CD4-positive, alpha-beta T cell treated with Interleukin-6 at 100 ng/mL for 8 hours (primary cell): ENCODE measurements at regions not wholly inside any gene's neighbourhood (a gene's known extent, or its start where the extent isn't known, plus 50 kb on each side); places are given as distances from the start of the nearest gene placed in this dataset.
"Not testable (repeated sequence)": the region's sequence is repeated elsewhere in the genome, so short reads cannot be mapped to it uniquely, and the experiment has no call there.

Experiments used
- DNase-seq: peaks from one replicate; pipeline ENCODE4 v3.0.0-alpha.2; 2020; ENCODE audit warnings: mixed read lengths, low spot score

DNA sequence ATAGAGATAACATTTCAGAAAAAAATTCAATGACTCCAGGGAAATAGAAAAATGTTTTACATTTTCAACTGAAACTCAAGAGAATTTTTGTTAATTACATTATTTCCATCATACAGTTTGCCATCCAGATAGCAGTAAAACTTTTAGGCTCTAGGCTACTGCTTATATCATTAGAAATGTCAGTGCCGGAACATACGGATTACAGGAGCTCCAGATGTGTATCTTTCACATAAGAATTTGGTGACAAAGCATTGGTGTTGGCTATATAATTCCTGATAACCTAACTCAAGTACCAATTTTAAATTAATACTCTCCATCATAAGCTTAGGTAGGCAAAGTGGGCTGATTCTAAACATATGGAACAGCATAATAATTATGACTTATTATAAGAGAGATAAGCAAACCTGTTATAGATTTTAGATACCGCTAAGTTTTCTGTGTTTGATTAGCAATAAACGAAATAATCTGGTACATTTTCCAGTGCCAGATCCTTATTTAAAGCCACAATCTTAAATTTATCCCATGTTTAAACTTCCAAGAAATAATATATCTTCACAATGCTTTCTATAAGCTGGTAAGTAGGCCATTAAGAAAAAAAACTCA lies 637.9 kb downstream of the NXPH1 start:
- no peak for DNase-seq

DNA sequence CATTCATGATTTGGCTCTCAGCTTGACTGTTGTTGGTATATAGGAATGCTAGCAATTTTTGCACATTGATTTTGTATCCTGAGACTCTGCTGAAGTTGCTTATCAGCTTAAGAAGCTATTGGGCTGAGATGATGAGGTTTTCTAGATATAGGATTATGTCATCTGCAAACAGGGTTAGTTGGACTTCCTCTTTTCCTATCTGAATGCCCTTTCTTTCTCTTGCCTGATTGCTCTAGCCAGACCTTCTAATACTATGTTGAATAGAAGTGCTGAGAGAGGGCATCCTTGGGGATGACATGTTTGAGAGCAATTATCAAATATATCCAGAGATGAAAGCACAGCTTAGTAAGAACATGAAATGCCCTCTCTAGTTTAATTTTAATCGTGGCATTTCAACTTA lies 642.4 kb downstream of the NXPH1 start:
- not testable (repeated sequence) for DNase-seq

DNA sequence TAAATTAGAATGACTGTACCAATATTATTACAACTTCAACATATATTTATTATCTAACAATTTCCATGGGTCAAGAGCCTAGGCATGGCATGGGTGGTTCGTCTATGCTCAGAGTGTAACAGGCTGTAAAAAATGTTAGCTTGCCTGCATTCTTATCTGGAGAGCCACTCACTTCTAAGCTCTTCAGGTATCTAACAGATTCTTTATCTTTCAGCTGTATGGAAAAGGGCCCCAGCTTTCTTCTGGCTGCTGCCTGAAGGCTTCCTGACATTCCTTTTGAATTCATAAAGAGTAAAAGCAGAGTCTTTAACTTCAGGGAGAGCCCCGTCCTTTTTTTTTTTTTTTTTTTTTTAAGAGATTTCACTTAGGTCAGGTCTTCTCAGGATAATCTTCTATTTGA lies 648.8 kb downstream of the NXPH1 start:
- DNase-seq, result no peak

DNA sequence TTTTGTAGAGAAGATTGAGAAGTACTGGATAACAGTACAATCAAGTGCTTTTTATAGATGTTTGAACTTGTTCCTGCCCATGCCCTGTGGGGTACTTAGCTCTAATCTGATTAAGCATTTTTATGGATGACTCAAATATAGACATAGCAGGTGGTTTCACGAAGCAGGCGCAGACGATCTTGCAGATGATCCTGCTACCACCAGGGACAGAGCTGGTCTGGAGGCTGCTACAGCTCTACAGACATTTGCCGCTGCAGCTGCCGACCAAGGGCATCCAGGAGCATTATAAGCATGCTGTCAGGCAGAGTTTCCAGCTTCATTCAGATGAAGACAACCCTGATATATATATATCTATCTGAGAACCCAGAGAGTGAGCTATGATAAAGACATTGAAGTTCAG lies 650.4 kb downstream of the NXPH1 start:
- DNase-seq, result no peak

DNA sequence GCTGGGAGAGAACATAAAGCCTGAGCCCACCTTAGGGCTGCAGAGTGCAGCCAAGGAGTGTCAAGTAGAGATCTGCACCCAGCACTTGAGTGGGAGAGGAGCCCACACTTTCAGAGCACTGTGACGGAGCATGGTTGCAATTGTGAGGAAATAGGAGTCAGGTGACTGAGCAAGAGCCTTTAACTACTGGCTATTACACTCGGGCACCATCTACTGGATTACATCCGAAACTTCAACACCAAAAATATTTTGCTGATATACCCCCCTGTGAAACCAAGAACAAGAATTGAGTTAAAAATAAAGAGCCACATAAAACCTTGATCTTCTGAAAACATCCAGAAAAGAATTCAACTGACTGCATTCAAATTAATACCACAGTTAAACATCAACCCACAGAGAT lies 657.9 kb downstream of the NXPH1 start:
- DNase-seq, result no peak

DNA sequence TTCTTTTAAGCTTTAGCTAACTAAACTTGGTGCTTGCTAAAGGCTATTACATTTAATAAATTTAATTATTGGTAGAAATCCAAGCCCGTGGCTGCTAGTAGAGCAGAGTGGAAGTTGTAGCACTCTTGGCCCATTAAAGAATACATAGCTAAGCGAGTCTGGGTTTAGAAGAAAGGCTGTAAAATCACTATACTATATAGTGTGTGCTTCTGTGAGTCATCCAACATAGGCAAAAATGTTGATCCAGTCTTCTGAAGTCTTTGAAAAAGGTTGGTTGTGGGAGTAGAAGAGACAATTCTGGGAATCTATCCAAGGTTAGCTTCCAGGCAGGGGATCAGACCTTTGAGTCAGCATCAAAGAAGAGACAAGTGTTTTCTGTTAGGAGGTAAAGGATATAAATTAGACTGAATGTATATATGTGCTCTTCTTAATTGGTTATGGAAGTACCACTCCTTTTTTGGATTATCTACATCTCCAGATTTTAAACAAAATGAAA lies 664.2 kb downstream of the NXPH1 start:
- no peak for DNase-seq

DNA sequence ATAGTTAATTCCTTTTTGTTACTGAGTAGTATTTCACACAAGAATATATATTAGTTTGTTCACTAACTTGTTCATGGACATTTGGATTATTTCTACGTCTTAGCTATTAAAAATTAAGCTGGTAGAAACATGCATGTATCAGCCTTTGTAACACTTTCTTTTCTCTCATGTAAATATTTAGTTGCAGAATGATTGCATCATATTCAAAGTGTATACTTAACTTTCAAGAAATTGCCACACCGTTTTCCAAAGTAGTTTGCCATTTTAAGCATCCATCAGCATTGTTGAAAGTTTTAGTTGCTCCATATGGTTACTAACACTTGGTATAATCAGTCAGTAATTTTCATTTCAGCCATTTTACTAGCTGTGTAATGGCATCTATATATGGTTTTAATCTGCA lies 666.9 kb downstream of the NXPH1 start:
- DNase-seq, result no peak

DNA sequence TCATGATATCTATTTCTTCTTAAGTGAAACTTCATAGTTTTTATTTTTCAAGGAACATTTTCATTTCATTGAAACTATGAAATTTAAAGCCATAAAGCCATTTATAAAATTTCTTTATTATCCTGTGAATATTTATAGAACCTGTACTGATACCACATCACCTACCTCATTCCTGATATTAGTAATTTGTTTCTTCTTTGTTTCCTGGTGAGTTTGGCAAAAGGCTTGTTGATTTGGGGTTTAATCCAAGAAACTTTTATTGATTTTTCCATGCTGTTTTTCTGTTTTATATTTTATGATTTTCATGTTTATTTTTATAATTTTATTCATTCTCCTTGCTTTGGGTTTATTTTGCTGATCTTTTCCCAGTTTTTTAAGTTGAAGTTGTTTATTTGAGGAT lies 669.4 kb downstream of the NXPH1 start:
- no peak for DNase-seq

DNA sequence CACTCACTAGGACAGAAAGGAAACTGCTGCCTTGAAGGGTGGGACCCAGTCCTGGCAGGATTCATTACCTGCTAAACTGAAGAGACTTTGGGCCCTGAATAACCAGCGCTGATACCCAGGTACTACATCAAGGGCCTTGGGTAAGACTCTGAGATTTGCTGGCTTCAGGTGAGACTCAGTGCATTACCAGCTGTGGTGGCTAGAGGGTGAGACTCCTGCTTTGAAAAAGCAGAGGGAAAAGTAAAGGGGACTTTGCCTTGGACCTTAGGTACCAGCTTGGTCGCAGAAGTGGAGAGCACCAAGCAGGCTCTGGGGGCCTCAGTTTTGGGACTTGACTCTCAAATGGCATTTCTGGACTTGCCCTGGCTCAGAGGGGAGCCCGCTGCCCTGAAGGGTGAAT lies 673.3 kb downstream of the NXPH1 start:
- no peak for DNase-seq

DNA sequence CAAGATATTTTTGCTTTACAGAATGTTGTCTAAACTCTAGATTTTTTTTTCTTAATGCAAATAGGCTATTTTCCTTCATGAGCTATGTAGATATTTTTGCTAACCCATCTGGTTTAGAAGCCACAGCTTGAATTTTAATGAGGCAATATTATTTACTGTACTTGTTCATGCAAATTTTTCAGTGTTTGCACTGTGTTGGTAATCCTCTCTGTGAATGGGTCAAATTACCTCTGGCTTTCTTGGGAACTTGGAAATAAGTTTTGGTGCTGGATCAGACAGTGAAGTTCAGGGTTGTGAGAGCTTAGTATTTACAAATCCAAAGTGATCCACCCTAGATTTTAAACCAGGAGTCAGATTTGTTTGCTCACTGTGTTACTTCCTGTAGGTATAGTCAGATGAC lies 686.9 kb downstream of the NXPH1 start:
- DNase-seq, result no peak

DNA sequence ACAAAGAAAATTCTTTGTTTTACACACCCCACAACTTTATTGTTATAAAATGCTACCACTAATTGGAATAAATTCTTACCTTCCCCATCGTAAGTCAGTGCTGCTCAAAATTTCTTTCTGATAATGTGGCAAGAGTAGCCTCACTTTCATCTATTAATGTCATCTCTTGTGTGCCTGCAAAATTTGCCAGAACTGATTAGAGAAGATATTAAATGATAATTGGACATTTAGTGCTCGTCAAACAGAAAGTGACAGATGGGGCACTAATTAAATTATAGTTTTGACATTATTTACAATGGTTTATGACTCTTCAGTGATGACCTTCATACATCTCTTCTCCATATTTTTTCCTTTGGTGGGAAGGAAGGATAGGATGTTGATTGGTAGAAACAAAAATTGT lies 690.9 kb downstream of the NXPH1 start:
- DNase-seq, result no peak

DNA sequence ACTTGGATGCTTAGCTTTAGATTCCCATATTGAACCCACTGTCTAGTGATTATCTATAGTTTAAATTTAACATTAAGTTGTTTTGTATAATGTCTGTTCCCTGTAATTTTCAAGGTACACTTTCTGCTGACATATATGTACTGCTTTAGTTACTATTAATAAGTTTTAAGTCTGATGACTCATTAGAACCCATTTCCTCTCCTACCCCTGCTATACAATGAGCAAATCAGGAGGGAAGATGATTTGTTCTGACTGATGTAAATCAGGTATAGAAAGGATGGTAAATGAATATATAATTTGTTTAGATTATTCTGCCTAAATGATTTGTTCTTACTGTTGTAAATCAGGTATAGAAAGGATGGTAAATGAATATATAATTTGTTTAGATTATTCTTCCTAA lies 691.8 kb downstream of the NXPH1 start:
- DNase-seq, result no peak

DNA sequence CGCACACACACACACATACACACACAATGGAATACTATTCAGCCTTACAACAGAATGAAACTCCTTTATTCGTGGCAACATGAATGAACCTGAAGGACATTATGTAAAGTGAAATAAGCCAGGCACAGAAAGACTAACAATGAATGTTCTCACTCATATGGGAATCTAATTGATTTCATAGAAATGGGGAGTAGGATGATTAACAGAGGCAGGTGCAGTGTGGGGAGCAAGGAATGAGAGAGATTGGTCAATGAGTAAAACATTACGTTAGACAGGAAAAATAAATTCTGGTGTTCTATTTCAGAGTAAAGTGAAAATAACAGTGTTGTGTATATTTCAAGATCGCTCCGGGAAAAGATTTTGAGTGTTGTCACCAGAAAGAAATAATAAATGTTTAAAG lies 694.5 kb downstream of the NXPH1 start:
- no peak for DNase-seq

DNA sequence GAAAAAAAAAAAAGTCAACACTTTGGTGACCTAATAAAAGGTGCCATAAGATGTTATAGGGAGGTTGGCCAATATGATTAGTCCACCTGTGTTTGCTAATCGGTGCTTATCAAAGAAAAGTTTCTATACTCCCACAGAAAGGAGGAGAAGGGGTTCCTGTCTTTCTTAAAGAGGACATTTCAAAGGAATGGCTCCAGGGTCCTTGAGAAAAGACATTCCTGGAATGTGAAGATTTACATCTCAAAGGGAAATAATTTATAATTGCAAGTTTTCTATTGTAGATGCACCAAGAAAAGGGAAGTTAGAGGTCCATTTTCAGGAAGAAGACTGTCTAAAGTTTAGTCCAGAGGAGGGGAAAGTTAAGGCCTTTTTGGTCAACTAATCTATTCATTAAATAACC lies 715.3 kb downstream of the NXPH1 start:
- DNase-seq, result no peak

DNA sequence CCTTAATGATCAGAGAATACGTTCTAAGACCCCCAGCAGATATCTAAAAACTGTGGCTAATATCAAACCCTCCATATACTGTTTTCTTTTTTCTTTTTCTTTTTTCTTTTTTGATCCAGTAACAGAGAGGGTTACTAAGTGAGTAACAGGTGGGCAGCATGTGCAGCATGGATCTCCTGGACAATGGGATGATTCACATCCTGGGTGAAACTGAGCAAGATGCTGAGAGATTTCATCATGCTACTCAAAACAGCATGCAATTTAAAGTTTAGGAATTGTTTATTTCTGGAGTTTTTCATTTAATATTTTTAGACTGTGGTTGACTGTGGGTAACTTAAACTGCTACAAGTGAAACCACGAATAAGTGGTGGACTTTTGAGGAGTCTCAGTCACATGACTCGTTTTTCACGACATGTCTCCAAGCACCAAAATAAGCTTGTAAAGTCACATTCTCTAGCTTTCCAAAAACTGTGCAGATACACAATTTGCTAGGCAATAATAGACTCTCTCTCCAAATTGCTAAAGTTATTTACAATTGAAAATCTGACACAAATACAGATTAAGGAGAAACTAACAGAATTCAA lies 716.2 kb downstream of the NXPH1 start:
- DNase-seq, result no peak

DNA sequence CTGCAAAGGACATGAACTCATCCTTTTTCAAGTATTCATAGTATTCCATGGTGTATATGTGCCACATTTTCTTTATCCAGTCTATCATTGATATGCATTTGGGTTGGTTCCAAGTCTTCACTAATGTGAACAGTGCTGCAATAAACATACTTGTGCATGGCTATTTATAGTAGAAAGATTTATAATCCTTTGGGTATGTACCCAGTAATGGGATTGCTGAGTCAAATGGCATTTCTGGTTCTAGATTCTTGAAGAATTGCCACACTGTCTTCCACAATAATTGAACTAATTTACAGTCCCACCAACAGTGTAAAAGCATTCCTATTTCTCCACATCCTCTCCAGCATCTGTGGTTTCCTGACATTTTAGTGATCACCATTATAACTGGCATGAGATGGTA lies 730.3 kb downstream of the NXPH1 start:
- DNase-seq, result not testable (repeated sequence)

DNA sequence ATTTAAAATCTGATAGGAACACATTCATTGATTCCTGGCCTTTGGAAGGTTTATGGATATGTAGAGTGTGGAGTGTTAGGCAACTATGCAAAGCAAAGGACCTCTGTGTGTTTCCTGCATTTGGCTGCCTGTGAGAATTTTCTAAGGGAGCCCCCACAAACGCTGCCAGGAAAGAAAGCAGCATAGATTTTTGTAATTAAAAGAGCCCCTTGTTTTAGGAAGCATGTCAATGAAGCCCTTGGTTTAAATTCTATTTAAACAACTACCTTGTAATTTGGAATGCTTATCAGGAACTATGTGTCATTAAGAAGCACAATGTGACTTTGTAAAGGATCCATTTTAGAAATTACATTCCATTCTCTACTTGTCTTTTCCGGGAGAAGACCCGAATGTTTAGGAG lies 742.5 kb downstream of the NXPH1 start:
- no peak for DNase-seq

DNA sequence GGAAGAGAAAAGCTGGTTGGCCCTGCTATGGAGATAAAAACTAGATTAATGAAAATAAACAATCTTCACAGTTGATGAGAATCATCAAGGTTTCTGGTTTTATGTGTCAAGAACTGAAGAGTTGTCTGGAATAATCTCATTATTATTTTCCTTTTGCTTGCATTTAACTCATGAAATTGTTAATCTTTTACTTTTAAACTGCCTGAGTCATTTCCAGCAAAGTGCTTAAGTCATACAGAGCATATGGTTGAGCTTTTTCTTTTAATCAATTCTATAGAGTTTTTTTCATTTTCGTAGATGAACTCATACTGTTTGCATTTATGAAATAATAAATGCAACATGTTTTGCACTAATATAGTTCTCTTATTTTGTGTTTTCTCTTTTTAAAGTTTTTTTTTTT lies 747.9 kb downstream of the NXPH1 start:
- DNase-seq, result no peak

DNA sequence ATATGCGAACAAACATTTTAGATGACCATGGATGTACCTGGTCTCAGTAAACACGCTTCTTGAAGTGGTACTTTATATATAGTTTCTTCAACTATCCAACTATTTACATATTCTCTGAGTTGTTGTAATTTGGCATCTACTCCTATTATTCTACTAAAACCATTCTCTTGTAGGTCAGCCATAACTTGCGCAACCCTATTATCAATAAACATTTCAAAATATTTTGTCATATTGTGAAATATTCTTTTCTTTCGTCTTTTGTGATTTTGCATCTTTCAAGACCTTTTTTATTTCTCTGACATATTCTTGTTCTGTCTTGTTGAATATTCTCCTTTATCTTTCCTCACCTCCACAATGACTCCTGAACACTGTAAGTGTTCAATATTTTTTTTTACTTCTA lies 753.3 kb downstream of the NXPH1 start:
- DNase-seq, result no peak

DNA sequence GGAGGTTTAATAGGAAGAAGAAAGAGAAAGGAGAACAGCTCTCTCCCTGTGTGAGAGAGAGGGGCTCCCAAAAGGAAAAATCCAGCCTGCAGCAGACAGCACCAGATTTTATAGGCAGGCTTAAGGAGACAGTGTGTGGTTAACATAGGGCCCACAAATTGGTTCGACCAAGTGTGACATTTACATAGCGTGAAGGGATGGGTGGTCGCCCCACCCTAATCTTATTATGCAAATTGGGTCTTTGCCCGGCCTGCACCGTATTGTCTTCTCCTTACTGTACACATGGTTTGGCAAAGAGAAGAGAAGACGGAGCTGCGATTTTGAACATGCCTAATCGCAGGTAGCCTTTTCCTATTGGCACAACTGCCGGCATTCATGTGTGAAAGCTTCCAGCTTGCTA lies 756.3 kb downstream of the NXPH1 start:
- DNase-seq, result no peak

DNA sequence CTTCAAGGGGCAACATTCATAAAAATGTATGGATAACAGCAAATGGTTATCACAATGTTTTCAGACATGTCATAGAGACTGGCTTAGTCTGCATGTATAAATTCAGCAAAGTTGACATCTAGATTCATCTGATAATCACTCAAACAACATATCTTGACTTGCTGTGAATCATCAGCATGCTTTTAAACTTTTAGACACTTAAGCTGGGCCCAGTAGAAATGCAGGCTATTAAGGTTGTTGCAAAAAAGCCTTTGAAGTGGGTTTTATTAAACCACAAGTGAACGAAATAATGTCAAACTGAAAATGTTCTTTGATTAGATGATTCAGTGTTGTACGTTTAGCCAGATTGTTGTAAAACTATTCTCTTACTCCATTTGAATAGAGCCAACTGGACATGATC lies 759.6 kb downstream of the NXPH1 start:
- DNase-seq, result no peak

DNA sequence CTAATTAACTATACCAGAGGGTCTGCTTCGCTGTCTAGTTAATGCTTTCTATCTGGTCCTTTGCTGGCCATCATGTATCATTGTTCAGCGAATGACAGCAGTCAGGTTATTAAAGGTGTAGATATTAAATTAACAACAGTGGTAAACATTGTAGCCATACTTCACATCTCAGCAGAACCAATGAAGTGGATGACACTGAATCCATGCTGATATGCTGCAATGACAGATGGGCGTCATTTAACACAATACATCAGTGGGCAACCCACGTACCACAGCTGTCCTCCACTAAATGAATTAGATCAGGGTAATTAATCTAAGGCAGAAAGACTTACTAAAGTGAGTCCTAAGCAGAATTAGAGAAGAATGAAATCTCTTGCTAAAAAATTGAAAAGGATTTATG lies 767.2 kb downstream of the NXPH1 start:
- DNase-seq, result no peak

DNA sequence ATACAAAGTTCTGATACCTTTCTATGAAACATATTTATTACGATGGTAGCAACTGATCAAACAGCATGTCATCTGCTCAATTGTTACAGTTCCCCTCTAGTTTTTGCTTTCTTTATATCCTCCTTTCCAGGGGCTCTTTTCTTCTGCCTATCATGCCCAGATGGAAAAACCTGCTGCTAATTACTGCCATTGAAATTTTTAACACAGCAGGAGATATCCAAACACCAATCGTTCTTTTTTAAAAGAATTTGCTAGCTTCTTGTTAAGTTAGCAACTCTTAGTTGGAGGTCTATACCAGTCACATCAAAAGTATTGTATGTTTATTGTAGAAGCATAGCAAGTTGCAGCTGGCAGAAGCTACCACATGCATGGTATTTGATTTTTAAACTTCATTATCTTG lies 768.5 kb downstream of the NXPH1 start:
- DNase-seq, result no peak

DNA sequence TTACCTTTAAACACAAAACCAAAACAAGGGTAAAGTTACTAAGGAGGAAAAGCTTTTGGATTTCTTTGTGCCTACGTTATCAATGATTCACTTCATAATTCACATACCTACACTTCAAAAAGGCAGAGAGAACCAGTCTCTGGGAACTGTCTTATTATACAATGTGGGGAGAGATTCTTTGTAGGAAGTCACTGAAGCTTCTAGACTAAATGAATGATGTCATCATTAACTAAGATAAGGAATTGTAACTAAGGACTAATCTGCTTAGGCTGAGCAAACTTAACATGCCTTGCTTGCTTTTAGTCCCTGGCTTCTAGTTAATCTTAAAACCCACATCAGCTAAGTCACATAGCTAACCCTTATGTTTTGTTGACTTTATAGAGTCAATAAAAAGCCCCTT lies 771.2 kb downstream of the NXPH1 start:
- DNase-seq, result no peak
